DOHH2 (cell line): ENCODE measurements at regions not wholly inside any gene's neighbourhood (a gene's known extent, or its start where the extent isn't known, plus 50 kb on each side); places are given as distances from the start of the nearest gene placed in this dataset.

Experiments used
- H3F3A ChIP-seq: fragments of 200-600 bp; sonication (generic), shearing (Covaris generic); 2 replicates; pipeline ENCODE4 v1.6.0; 2016; ENCODE audit warnings: antibody characterized with exemption, mild to moderate bottlenecking; ENCODE audit not compliant: control insufficient read depth, insufficient read depth
- H3K27ac ChIP-seq: fragments of 200-600 bp; sonication (generic); 2 replicates; pipeline ENCODE4 v1.5.1; 2014; ENCODE audit warnings: low read depth, mild to moderate bottlenecking, low read length, moderate library complexity
- H3K27me3 ChIP-seq: fragments of 200-600 bp; sonication (generic); 2 replicates; pipeline ENCODE4 v1.6.1; 2014; ENCODE audit warnings: mild to moderate bottlenecking, low read length, mixed read lengths; ENCODE audit not compliant: control insufficient read depth
- H3K36me3 ChIP-seq: fragments of 200-600 bp; sonication (generic); 2 replicates; pipeline ENCODE4 v1.6.1; 2014; ENCODE audit warnings: mild to moderate bottlenecking, low read length, moderate library complexity, mixed read lengths; ENCODE audit not compliant: control insufficient read depth
- H3K4me1 ChIP-seq: fragments of 200-600 bp; sonication (generic); 2 replicates; pipeline ENCODE4 v1.6.1; 2014; ENCODE audit warnings: mild to moderate bottlenecking, low read length, mixed read lengths; ENCODE audit not compliant: control insufficient read depth
- H3K4me2 ChIP-seq: fragments of 200-600 bp; sonication (generic); 2 replicates; pipeline ENCODE4 v1.6.0; 2014; ENCODE audit warnings: mild to moderate bottlenecking, low read length, moderate library complexity
- H3K4me3 ChIP-seq: fragments of 200-600 bp; sonication (generic); 2 replicates; pipeline ENCODE4 v1.5.1; 2014; ENCODE audit warnings: mild to moderate bottlenecking, low read length, mixed read lengths
- H3K79me2 ChIP-seq: fragments of 200-600 bp; sonication (generic); 2 replicates; pipeline ENCODE4 v1.6.1; 2014; ENCODE audit warnings: mild to moderate bottlenecking, low read length, mixed read lengths; ENCODE audit not compliant: control insufficient read depth
- H3K9me2 ChIP-seq: fragments of 200-600 bp; sonication (generic); replicated peaks from 2 replicates; pipeline ENCODE4 v1.6.1; 2014; ENCODE audit warnings: mild to moderate bottlenecking, low read length, mixed read lengths; ENCODE audit not compliant: control insufficient read depth
- H3K9me3 ChIP-seq: fragments of 200-600 bp; sonication (generic); 2 replicates; pipeline ENCODE4 v1.6.1; 2014; ENCODE audit warnings: antibody characterized with exemption, low read length, mixed read lengths; ENCODE audit not compliant: control insufficient read depth, insufficient read depth
- H4K20me1 ChIP-seq: fragments of 200-600 bp; sonication (generic); 2 replicates; pipeline ENCODE4 v1.6.0; 2014; ENCODE audit warnings: low read depth, mild to moderate bottlenecking, antibody characterized with exemption, low read length, moderate library complexity; ENCODE audit not compliant: control insufficient read depth, insufficient read depth
- EZH2phosphoT487 ChIP-seq: fragments of 200-600 bp; sonication (generic); IDR thresholded peaks from 2 replicates; pipeline ENCODE4 v1.6.1; 2017; ENCODE audit warnings: borderline replicate concordance, mild to moderate bottlenecking, antibody characterized with exemption, low read length, moderate library complexity, mixed read lengths
- TF ChIP-seq, protein P1 (sequence below): fragments of 200-600 bp; sonication (generic); IDR thresholded peaks from one replicate; pipeline ENCODE4 v1.5.1; 2014; ENCODE audit warnings: antibody characterized with exemption, mild to moderate bottlenecking, low read depth, low read length; ENCODE audit not compliant: poor library complexity, severe bottlenecking

DNA sequence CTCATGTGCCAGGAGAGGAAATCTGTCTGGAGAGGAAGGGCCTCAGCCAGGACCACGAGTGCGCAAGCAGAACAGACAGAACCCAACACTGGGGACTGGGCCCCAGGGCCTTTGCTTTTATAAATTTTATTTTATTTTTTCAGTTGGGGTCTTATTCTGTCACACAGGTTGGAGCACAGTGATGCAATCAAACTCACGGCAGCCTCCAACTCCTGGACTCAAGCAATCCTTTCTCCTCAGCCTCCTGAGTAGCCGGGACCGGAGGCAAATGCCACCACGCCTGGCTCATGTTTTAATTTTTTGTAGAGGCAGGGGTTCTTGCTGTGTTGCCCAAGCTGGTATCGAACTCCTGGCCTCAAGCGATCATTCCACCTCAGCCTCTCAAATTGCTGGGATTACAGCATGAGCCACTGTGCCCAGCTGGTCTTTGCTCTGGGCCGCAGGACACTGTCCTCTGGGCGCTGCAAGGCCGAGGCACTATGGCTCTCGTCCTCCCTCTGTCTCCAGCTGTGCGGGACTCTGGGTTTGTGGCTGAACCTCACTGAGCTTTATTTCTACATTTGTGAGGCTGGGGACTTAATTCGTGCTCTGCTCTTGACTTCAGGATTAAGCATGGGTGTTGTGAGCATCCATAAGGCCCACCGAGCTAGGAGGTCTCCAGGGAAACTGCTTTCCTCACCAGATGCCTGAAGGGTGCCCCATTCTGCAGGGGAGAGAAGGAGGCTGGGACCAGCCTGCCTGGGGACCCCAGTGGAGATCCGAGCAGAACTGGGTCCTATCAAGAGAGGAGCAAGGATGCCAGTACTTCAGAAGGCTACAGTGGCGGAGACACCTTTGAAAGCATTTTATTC, 144.2 kb upstream of the VSTM2B start:
- no peaks in the 10 kb centered on the region for H4K20me1 ChIP-seq
- no peak overlapping the region for H3K4me2 ChIP-seq
- H3K9me2 ChIP-seq, result no peaks in the 10 kb centered on the region
- TF ChIP-seq, protein P1, sequence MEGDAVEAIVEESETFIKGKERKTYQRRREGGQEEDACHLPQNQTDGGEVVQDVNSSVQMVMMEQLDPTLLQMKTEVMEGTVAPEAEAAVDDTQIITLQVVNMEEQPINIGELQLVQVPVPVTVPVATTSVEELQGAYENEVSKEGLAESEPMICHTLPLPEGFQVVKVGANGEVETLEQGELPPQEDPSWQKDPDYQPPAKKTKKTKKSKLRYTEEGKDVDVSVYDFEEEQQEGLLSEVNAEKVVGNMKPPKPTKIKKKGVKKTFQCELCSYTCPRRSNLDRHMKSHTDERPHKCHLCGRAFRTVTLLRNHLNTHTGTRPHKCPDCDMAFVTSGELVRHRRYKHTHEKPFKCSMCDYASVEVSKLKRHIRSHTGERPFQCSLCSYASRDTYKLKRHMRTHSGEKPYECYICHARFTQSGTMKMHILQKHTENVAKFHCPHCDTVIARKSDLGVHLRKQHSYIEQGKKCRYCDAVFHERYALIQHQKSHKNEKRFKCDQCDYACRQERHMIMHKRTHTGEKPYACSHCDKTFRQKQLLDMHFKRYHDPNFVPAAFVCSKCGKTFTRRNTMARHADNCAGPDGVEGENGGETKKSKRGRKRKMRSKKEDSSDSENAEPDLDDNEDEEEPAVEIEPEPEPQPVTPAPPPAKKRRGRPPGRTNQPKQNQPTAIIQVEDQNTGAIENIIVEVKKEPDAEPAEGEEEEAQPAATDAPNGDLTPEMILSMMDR, result no peak
- TF ChIP-seq EZH2phosphoT487, result no peak
- H3K79me2 ChIP-seq, result no peaks in the 10 kb centered on the region
- H3F3A ChIP-seq, result no peaks in the 10 kb centered on the region
- no peaks in the 10 kb centered on the region for H3K4me1 ChIP-seq
- H3K9me3 ChIP-seq, result no peaks in the 10 kb centered on the region
- H3K4me3 ChIP-seq, result no peak overlapping the region
- no peaks in the 10 kb centered on the region for H3K27me3 ChIP-seq
- no peaks in the 10 kb centered on the region for H3K36me3 ChIP-seq
- no peak overlapping the region for H3K27ac ChIP-seq

DNA sequence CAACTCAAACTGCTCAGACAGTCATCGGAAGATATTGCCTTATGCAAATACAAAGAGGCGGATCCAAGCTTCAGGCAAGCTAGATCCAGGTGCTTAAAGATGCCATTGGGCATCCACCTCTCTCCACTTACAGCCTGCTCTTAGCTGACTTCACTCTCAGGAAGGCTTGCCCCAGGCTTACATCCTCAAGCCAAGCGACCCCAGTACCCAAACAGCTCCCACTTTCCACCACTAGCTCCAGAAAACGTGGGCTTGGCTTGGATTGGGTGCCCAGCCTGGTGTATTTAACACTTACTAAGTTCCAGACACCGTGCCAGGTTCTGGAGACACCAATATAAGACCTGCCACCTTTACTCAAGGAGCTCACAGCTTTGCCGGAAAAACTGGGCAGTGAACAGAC, 142.1 kb upstream of the VSTM2B start:
- Histone ChIP-seq H3K4me1 (no peaks in the 10 kb centered on the region), H3K27ac (no peak overlapping the region), H3K27me3 (no peaks in the 10 kb centered on the region), H3K9me2 (no peaks in the 10 kb centered on the region), H3K9me3 (no peaks in the 10 kb centered on the region), H3K4me3 (no peak overlapping the region), H4K20me1 (no peaks in the 10 kb centered on the region), H3K79me2 (no peaks in the 10 kb centered on the region), H3F3A (no peaks in the 10 kb centered on the region), H3K4me2 (no peak overlapping the region), H3K36me3 (no peaks in the 10 kb centered on the region)
- TF ChIP-seq EZH2phosphoT487, result no peak
- TF ChIP-seq, protein P1, result no peak

DNA sequence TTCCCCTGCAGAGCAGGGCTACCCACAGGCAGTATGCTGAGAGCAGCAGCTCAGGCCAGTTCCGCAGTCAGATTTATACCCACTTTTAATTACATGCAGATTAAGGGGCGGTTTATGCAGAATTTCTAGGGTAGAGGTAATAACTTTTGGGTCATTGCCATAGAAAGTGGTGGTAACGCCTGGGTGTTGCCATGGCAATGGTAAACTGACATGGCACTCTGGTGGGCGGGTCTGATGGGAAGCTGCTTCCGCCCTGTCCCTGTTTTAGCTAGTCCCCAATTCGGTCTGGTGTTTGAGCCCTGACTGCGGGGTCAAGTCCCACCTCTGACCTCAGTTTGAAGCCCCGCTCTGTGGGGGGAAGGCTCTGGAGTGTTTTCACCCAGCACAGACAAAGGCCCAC, 141.1 kb upstream of the VSTM2B start:
- Histone ChIP-seq H3K9me3 (no peaks in the 10 kb centered on the region), H3K9me2 (no peaks in the 10 kb centered on the region), H3K27ac (no peak overlapping the region), H3K4me1 (no peaks in the 10 kb centered on the region), H3K79me2 (no peaks in the 10 kb centered on the region), H3K36me3 (no peaks in the 10 kb centered on the region), H3K4me2 (no peak overlapping the region), H4K20me1 (no peaks in the 10 kb centered on the region), H3F3A (no peaks in the 10 kb centered on the region), H3K4me3 (no peak overlapping the region), H3K27me3 (no peaks in the 10 kb centered on the region)
- TF ChIP-seq, protein P1, result no peak
- no peak for TF ChIP-seq EZH2phosphoT487
